ENCODE measurements at regions not wholly inside any gene's neighbourhood (a gene's known extent, or its start where the extent isn't known, plus 50 kb on each side); places are given as distances from the start of the nearest gene placed in this dataset.

DNA sequence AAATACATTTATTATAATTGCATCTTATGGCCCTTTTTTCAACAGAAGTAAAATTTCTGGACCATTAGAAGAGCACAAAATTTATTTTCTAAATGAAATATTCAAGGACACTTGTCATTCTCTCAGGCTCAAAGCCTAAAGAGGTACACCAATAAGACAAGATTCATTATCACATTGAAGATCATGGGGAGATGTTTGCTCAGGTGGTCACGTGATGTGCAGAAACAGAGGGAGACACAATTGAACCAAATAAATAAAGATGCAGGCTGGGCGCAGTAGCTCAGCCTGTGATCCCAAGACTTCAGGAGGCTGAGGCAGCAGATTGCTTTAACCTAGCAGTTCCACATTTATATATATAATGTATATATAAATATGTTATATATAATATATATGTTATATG lies 53.2 kb upstream of the TMEM254 start:
- TF ChIP-seq, protein P1, sequence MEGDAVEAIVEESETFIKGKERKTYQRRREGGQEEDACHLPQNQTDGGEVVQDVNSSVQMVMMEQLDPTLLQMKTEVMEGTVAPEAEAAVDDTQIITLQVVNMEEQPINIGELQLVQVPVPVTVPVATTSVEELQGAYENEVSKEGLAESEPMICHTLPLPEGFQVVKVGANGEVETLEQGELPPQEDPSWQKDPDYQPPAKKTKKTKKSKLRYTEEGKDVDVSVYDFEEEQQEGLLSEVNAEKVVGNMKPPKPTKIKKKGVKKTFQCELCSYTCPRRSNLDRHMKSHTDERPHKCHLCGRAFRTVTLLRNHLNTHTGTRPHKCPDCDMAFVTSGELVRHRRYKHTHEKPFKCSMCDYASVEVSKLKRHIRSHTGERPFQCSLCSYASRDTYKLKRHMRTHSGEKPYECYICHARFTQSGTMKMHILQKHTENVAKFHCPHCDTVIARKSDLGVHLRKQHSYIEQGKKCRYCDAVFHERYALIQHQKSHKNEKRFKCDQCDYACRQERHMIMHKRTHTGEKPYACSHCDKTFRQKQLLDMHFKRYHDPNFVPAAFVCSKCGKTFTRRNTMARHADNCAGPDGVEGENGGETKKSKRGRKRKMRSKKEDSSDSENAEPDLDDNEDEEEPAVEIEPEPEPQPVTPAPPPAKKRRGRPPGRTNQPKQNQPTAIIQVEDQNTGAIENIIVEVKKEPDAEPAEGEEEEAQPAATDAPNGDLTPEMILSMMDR (conservative IDR thresholded peaks at IDR 0.05; ENCODE audit: low read depth, low read length): no peak
- TF ChIP-seq EZH2 (IDR thresholded peaks at IDR 0.05; ENCODE audit: low read length, unreplicated experiment) (no peak), EZH2phosphoT487 (IDR thresholded peaks at IDR 0.05; ENCODE audit: borderline replicate concordance, low read length) (no peak)

All from PC-3 (cell line).